Right atrium auricular region (tissue), 2 donors: ENCODE measurements at regions not wholly inside any gene's neighbourhood (a gene's known extent, or its start where the extent isn't known, plus 50 kb on each side); places are given as distances from the start of the nearest gene placed in this dataset.

Experiments
- DNase-seq: peaks from one replicate; pipeline ENCODE4 v3.0.0-alpha.2; 2019; ENCODE audit warnings: low spot score
- H3K27ac ChIP-seq, 2 donors: fragments of 200-600 bp; sonication (generic); 1 replicate in 1 of 2; 2 replicates in 1 of 2; pipeline ENCODE4 v1.5.1; 2016 to 2019
- H3K27me3 ChIP-seq, 2 donors: fragments of 200-600 bp; sonication (generic); one replicate each; pipeline versions ENCODE4 v1.5.1 to v1.6.0; 2017 to 2019
- H3K36me3 ChIP-seq: fragments of 200-600 bp; sonication (generic); one replicate; pipeline ENCODE4 v1.5.1; 2016
- H3K4me1 ChIP-seq, 2 donors: fragments of 200-600 bp; sonication (generic); one replicate each; pipeline versions ENCODE4 v1.5.1 to v1.6.0; 2017 to 2019
- H3K4me3 ChIP-seq, 2 donors: fragments of 200-600 bp; sonication (generic); 1 replicate in 1 of 2; 2 replicates in 1 of 2; pipeline ENCODE4 v1.5.1; 2017 to 2019; ENCODE audit warnings: mild to moderate bottlenecking in 1 of 2, moderate library complexity in 1 of 2
- H3K9me3 ChIP-seq, 2 donors: fragments of 200-600 bp; sonication (generic); one replicate each; pipeline ENCODE4 v1.5.1; 2019
- CTCF ChIP-seq, 2 donors: fragments of 200-600 bp; sonication (generic); IDR thresholded peaks; one replicate each; pipeline ENCODE4 v1.5.1; 2019; ENCODE audit warnings: antibody characterized with exemption in 2 of 2

GRCh38 chr7:12815871-12816270, 128.4 kb downstream of the ARL4A start:
- Histone ChIP-seq H3K4me1 (no peaks in the 10 kb centered on the region), H3K27ac (no peak overlapping the region), H3K27me3 (no peaks in the 10 kb centered on the region), H3K4me3 (no peak overlapping the region), H3K36me3 (no peaks in the 10 kb centered on the region), H3K9me3 (no peaks in the 10 kb centered on the region)
- TF ChIP-seq CTCF (IDR thresholded peaks at IDR 0.05) = no peak
- no peak for DNase-seq

GRCh38 chr7:12820777-12821176, 133.3 kb downstream of the ARL4A start:
- Histone ChIP-seq H3K4me1 (no peaks in the 10 kb centered on the region), H3K4me3 (no peak overlapping the region), H3K9me3 (no peaks in the 10 kb centered on the region), H3K27me3 (no peaks in the 10 kb centered on the region), H3K27ac (no peak overlapping the region), H3K36me3 (no peaks in the 10 kb centered on the region)
- no peak for TF ChIP-seq CTCF (IDR thresholded peaks at IDR 0.05)
- no peak for DNase-seq

GRCh38 chr7:12821746-12822145, 134.3 kb downstream of the ARL4A start:
- Histone ChIP-seq H3K27me3 (no peaks in the 10 kb centered on the region), H3K4me3 (no peak overlapping the region), H3K27ac (no peak overlapping the region), H3K4me1 (no peaks in the 10 kb centered on the region), H3K36me3 (no peaks in the 10 kb centered on the region), H3K9me3 (no peaks in the 10 kb centered on the region)
- TF ChIP-seq CTCF (IDR thresholded peaks at IDR 0.05) = no peak
- no peak for DNase-seq

GRCh38 chr7:12826079-12826478, 138.6 kb downstream of the ARL4A start:
- TF ChIP-seq CTCF (IDR thresholded peaks at IDR 0.05) = no peak
- H3K4me3 ChIP-seq = no peak overlapping the region
- no peaks in the 10 kb centered on the region for H3K9me3 ChIP-seq
- no peaks in the 10 kb centered on the region for H3K36me3 ChIP-seq
- no peaks in the 10 kb centered on the region for H3K27me3 ChIP-seq
- no peak for DNase-seq
- no peaks in the 10 kb centered on the region for H3K4me1 ChIP-seq
- no peak overlapping the region for H3K27ac ChIP-seq

- no peak for DNase-seq
- no peaks in the 10 kb centered on the region for H3K4me1 ChIP-seq
- H3K36me3 ChIP-seq = no peaks in the 10 kb centered on the region
- no peaks in the 10 kb centered on the region for H3K9me3 ChIP-seq
- no peak overlapping the region for H3K4me3 ChIP-seq
- no peak for TF ChIP-seq CTCF (IDR thresholded peaks at IDR 0.05)
- H3K27me3 ChIP-seq = no peaks in the 10 kb centered on the region
- peak overlapping the region in 1 of 2 donors; percentile 51 for H3K27ac ChIP-seq
These were observed 139.9 kb downstream of the ARL4A start for GRCh38 chr7:12827219-12827821.

- TF ChIP-seq CTCF (IDR thresholded peaks at IDR 0.05) = no peak
- Histone ChIP-seq H3K4me1 (no peaks in the 10 kb centered on the region), H3K27me3 (no peaks in the 10 kb centered on the region), H3K27ac (peak overlapping the region in 1 of 2 donors; percentile 51), H3K9me3 (no peaks in the 10 kb centered on the region), H3K4me3 (no peak overlapping the region), H3K36me3 (no peaks in the 10 kb centered on the region)
- no peak for DNase-seq
These were observed 140.5 kb downstream of the ARL4A start for GRCh38 chr7:12827920-12828319.
